Cardiac muscle cell (in vitro differentiated cells and primary cell): ENCODE measurements at regions not wholly inside any gene's neighbourhood (a gene's known extent, or its start where the extent isn't known, plus 50 kb on each side); places are given as distances from the start of the nearest gene placed in this dataset.

ENCODE experiments used
- DNase-seq, 2 donors: peaks; one replicate each; pipeline versions ENCODE4 v3.0.0 to v3.0.0-alpha.2; 2010 to 2017; ENCODE audit warnings: low read depth in 1 of 2, low spot score in 1 of 2
- H3K27ac ChIP-seq: fragments of 200-600 bp; sonication (generic); 2 replicates; pipeline ENCODE4 v1.5.1; 2016
- H3K27me3 ChIP-seq: fragments of 200-600 bp; sonication (generic); 2 replicates; pipeline ENCODE4 v1.6.0; 2016; ENCODE audit warnings: control low read depth
- H3K36me3 ChIP-seq: fragments of 200-600 bp; sonication (generic); 2 replicates; pipeline ENCODE4 v1.5.1; 2016; ENCODE audit warnings: control low read depth
- H3K4me1 ChIP-seq: fragments of 200-600 bp; sonication (generic); 2 replicates; pipeline ENCODE4 v1.8.1; 2017; ENCODE audit warnings: low read depth, mild to moderate bottlenecking, mixed run types
- H3K4me3 ChIP-seq: fragments of 200-600 bp; sonication (generic); 2 replicates; pipeline ENCODE4 v1.5.1; 2016; ENCODE audit warnings: mild to moderate bottlenecking
- H3K9me3 ChIP-seq: fragments of 200-600 bp; sonication (generic); 2 replicates; pipeline ENCODE4 v1.5.1; 2017; ENCODE audit warnings: low read depth, mild to moderate bottlenecking, control low read depth
- TF ChIP-seq, protein P1 (sequence below): IDR thresholded peaks from 2 replicates; pipeline ENCODE4 v1.5.1; 2012; ENCODE audit warnings: low read depth, mild to moderate bottlenecking, low read length

DNA sequence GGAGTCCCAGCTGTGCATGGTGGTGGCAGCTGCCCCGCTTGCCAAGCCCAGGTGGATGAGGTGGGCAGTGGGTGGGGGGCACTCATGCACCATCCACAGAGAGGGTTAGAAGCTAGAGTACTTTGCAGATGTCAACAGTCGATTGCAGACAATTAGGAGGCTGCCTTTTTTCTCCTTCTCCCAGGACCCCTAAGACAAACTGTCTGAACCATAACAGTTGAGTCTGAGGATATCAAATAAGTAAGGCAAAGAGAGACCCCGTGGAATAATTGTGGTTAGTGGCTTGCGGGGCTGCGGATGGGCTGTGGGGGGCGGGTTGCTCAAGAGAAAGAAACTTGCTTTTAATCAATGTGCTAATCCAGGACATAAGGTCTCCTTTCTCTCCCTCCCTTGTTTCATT lies 926.2 kb downstream of the VRK1 start:
- Histone ChIP-seq H3K36me3 (no peaks in the 10 kb centered on the region), H3K4me3 (no peak overlapping the region), H3K27ac (no peak overlapping the region), H3K9me3 (no peaks in the 10 kb centered on the region), H3K4me1 (no peaks in the 10 kb centered on the region), H3K27me3 (no peaks in the 10 kb centered on the region)
- DNase-seq = no peak
- TF ChIP-seq, protein P1, sequence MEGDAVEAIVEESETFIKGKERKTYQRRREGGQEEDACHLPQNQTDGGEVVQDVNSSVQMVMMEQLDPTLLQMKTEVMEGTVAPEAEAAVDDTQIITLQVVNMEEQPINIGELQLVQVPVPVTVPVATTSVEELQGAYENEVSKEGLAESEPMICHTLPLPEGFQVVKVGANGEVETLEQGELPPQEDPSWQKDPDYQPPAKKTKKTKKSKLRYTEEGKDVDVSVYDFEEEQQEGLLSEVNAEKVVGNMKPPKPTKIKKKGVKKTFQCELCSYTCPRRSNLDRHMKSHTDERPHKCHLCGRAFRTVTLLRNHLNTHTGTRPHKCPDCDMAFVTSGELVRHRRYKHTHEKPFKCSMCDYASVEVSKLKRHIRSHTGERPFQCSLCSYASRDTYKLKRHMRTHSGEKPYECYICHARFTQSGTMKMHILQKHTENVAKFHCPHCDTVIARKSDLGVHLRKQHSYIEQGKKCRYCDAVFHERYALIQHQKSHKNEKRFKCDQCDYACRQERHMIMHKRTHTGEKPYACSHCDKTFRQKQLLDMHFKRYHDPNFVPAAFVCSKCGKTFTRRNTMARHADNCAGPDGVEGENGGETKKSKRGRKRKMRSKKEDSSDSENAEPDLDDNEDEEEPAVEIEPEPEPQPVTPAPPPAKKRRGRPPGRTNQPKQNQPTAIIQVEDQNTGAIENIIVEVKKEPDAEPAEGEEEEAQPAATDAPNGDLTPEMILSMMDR = no peak

DNA sequence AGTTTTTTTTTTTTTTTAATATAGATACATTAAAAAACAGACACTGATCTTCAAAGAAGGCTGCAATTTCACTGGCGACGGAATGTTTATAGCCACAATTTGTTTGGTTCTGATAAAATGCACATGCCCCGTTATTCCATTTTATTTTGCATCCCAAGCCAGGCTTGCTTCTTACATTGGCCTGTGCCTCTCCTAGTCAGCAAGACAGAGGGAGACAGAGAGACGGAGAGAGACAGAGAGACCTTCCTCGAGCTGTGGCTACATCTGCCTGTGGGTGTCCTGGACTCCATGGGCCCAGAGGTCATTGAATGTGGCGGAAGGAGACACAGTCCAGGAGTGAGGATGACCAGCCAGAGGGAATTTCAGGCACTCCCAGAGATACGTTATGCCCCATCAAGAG lies 926.6 kb downstream of the VRK1 start:
- Histone ChIP-seq H3K27me3 (no peaks in the 10 kb centered on the region), H3K9me3 (no peaks in the 10 kb centered on the region), H3K4me3 (no peak overlapping the region), H3K4me1 (no peaks in the 10 kb centered on the region), H3K36me3 (no peaks in the 10 kb centered on the region), H3K27ac (no peak overlapping the region)
- no peak for DNase-seq
- TF ChIP-seq, protein P1 = no peak

DNA sequence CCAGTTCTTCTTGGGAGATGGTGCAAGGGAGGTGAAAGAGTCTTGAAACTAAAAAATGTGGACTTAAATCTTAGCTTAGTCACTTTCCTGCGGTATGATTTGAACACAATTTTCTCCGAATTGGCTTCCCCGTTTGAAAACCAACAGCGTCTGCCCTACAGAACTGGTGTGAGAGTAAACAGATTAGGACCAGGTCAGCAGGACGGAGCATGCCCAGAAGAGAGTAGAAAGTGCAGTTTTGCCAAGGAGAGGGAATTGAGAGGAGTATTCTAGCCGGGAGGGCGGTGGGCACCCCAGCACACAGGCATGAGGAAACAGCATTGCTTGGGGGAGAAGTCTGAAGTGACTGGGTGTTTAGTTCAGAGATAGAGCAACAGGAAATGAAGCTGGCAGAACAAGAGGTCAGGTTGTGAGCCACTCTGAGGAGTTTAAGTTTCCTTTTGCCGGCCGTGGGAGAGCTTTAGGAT lies 927.1 kb downstream of the VRK1 start:
- TF ChIP-seq, protein P1 = no peak
- H3K9me3 ChIP-seq = no peaks in the 10 kb centered on the region
- no peaks in the 10 kb centered on the region for H3K36me3 ChIP-seq
- H3K27me3 ChIP-seq = no peaks in the 10 kb centered on the region
- H3K27ac ChIP-seq = no peak overlapping the region
- H3K4me1 ChIP-seq = no peaks in the 10 kb centered on the region
- no peak overlapping the region for H3K4me3 ChIP-seq
- no peak for DNase-seq

DNA sequence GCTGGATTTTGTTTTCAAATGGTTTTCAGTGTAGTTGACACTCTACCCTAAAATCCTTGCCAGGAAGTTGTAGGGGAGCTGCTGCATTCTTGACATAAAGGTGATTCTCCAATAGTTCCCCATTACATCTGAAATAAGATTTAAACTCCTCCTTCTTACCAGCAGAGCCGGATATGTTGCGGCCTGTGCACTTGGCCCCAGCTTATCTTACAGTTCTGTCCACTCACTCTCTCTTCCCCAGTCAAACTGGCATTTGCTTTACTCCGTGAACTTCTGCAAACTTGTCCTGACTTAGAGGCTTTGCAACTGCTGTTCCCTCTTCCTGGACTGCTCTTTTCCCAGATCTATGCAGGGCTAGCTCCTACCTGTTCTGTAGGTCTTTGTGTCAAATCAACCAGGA lies 929.5 kb downstream of the VRK1 start:
- Histone ChIP-seq H3K27ac (no peak overlapping the region), H3K36me3 (no peaks in the 10 kb centered on the region), H3K9me3 (no peaks in the 10 kb centered on the region), H3K4me1 (no peaks in the 10 kb centered on the region), H3K27me3 (no peaks in the 10 kb centered on the region), H3K4me3 (no peak overlapping the region)
- TF ChIP-seq, protein P1 = no peak
- DNase-seq = no peak

DNA sequence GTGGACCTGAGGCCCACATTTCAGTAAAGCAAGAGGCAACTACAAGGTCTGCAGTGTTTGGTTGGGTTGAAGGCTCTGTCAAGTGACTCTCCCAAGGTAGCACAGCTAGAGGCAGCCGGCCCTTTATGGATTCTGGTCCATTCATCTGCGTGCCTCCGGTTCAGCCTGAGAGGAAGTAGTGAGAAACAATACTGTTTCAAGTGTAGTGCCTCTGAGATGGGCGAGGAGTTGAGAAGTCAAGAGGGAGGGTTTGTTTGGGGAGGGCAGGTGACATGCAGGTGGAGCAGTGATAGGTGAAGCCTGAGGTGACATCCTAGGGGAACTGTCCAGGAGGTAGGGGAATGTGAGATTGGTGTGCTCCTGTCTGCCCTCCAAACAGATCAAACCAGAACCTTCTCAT lies 933.5 kb downstream of the VRK1 start:
- no peak overlapping the region for H3K27ac ChIP-seq
- no peaks in the 10 kb centered on the region for H3K36me3 ChIP-seq
- DNase-seq = no peak
- H3K4me1 ChIP-seq = no peaks in the 10 kb centered on the region
- no peaks in the 10 kb centered on the region for H3K27me3 ChIP-seq
- TF ChIP-seq, protein P1 = no peak
- H3K4me3 ChIP-seq = no peak overlapping the region
- no peaks in the 10 kb centered on the region for H3K9me3 ChIP-seq

DNA sequence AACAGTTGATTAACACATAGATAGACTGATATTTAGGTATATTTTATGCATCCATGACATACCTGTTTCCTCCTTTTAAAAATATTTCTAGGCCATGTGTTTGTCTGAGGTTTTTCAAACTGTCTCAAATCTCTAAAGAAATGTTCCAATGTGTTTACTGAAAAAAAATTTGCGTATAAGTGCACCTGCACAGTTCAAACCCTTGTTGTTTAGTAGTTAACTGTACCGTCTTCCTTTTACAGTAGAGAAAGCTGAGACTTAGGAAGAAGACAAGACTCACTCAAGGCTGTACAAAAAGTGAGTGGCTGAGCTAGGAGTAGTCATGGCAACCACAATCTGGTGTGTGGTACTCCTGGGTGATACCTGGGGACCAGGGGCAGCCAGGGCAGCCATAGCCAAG lies 934.6 kb downstream of the VRK1 start:
- H3K9me3 ChIP-seq = no peaks in the 10 kb centered on the region
- DNase-seq = no peak
- TF ChIP-seq, protein P1 = no peak
- H3K4me1 ChIP-seq = no peaks in the 10 kb centered on the region
- H3K36me3 ChIP-seq = no peaks in the 10 kb centered on the region
- H3K4me3 ChIP-seq = no peak overlapping the region
- H3K27me3 ChIP-seq = no peaks in the 10 kb centered on the region
- H3K27ac ChIP-seq = no peak overlapping the region
